Right lobe of liver (tissue), 6 donors: ENCODE measurements at regions not wholly inside any gene's neighbourhood (a gene's known extent, or its start where the extent isn't known, plus 50 kb on each side); places are given as distances from the start of the nearest gene placed in this dataset.

ENCODE experiments used
- ATAC-seq, 4 donors: fragments of 200-7000 bp; cut with Tn5 transposase; one replicate each; pipeline ENCODE4 v1.9.1; 2020; ENCODE audit warnings: mild to moderate bottlenecking in 4 of 4, moderate library complexity in 4 of 4
- DNase-seq, 3 donors: peaks; one replicate each; pipeline ENCODE4 v3.0.0-alpha.2; 2020
- H3K27ac ChIP-seq, 3 donors: fragments of 200-600 bp; one replicate each; pipeline ENCODE4 v1.8.0; 2022
- H3K27me3 ChIP-seq, 2 donors: fragments of 200-600 bp; one replicate each; pipeline ENCODE4 v1.8.0; 2022
- H3K36me3 ChIP-seq, 4 donors: fragments of 200-600 bp; sonication (generic) in 1 of 4; one replicate each; pipeline versions ENCODE4 v1.5.1 to v1.8.0; 2017 to 2022; ENCODE audit warnings: control low read depth in 1 of 4
- H3K4me1 ChIP-seq, 4 donors: fragments of 200-600 bp; sonication (generic) in 1 of 4; one replicate each; pipeline versions ENCODE4 v1.5.1 to v1.8.0; 2017 to 2022; ENCODE audit warnings: control low read depth in 1 of 4
- H3K4me3 ChIP-seq, 3 donors: fragments of 200-600 bp; one replicate each; pipeline ENCODE4 v1.8.0; 2022
- H3K9me3 ChIP-seq, 4 donors: fragments of 200-600 bp; sonication (generic) in 1 of 4; one replicate each; pipeline versions ENCODE4 v1.5.1 to v1.8.0; 2017 to 2022; ENCODE audit warnings: control low read depth in 1 of 4
- CTCF ChIP-seq, 4 donors: fragments of 200-600 bp in 3 of 4; fragments of 450-650 bp in 1 of 4; IDR thresholded peaks; one replicate each; pipeline versions ENCODE4 v1.5.1 to v1.8.0; 2016 to 2022; ENCODE audit warnings: antibody characterized with exemption in 4 of 4, mild to moderate bottlenecking in 2 of 4
- POLR2A ChIP-seq: fragments of 450-650 bp; IDR thresholded peaks from one replicate; pipeline ENCODE4 v1.6.1; 2017; ENCODE audit warnings: antibody characterized with exemption, mild to moderate bottlenecking
- WGBS: methylation state at CpG from one replicate; pipeline ENCODE4 v1.1.6; 2018; ENCODE audit warnings: low coverage, low lambda C conversion rate; ENCODE audit not compliant: insufficient coverage; ENCODE audit errors: missing lambda C conversion rate; 5-methylcytosine and 5-hydroxymethylcytosine counted together
- intact Hi-C, 2 donors: fragments of 100-400 bp; cut with DNase I; formaldehyde crosslinking; loops; one replicate each; pipeline versions ENCODE4 v1.11.2 to v1.14.1; 2022
- donor health status: DM: no; HTN: yes; CAD: no.
- donor health status: DM: no; HTN: no; CAD: no.
- donor health status: DM: no; HTN: no; CAD: no.
- donor health status: DM: no; HTN: yes; CAD: no.
- donor health status: DM: no; HTN: yes; CAD: no.

- intact Hi-C loops, result no loop called here
- no peaks in the 10 kb centered on the region for H3K36me3 ChIP-seq
- WGBS, result 50% methylated on average over 4 of the region's 4 CpGs
- TF ChIP-seq POLR2A, result no peak
- TF ChIP-seq CTCF (IDR thresholded peaks at IDR 0.05), result no peak
- DNase-seq (no peak), ATAC-seq (no peak)
- no peaks in the 10 kb centered on the region for H3K27me3 ChIP-seq
- H3K4me3 ChIP-seq, result no peak overlapping the region
- H3K27ac ChIP-seq, result no peak overlapping the region
- H3K4me1 ChIP-seq, result no peaks in the 10 kb centered on the region
- H3K9me3 ChIP-seq, result no peaks in the 10 kb centered on the region
Observed at GRCh38 chr5:40288800-40289485, 390.8 kb upstream of the PTGER4 start.

GRCh38 chr5:40284863-40285262 lies 394.9 kb upstream of the PTGER4 start:
- intact Hi-C loops, result no loop called here
- DNase-seq (no peak), ATAC-seq (no peak)
- no peak overlapping the region for H3K27ac ChIP-seq
- no peaks in the 10 kb centered on the region for H3K36me3 ChIP-seq
- 32% methylated on average over 3 of the region's 3 CpGs for WGBS
- H3K9me3 ChIP-seq, result no peaks in the 10 kb centered on the region
- H3K4me3 ChIP-seq, result no peak overlapping the region
- H3K4me1 ChIP-seq, result no peaks in the 10 kb centered on the region
- TF ChIP-seq CTCF (IDR thresholded peaks at IDR 0.05), result no peak
- TF ChIP-seq POLR2A, result no peak
- H3K27me3 ChIP-seq, result no peaks in the 10 kb centered on the region

- DNase-seq (no peak), ATAC-seq (no peak)
- Histone ChIP-seq H3K4me3 (no peak overlapping the region), H3K36me3 (no peaks in the 10 kb centered on the region), H3K9me3 (no peaks in the 10 kb centered on the region), H3K27me3 (no peaks in the 10 kb centered on the region), H3K27ac (no peak overlapping the region), H3K4me1 (no peaks in the 10 kb centered on the region)
- WGBS, result 54% methylated on average over 5 of the region's 5 CpGs
- TF ChIP-seq POLR2A (no peak), CTCF (IDR thresholded peaks at IDR 0.05) (no peak)
- intact Hi-C loops, result no loop called here
Observed at GRCh38 chr5:40278881-40279280, 400.8 kb upstream of the PTGER4 start.

GRCh38 chr5:40277161-40277906 lies 402.4 kb upstream of the PTGER4 start:
- TF ChIP-seq CTCF (IDR thresholded peaks at IDR 0.05), result no peak
- no peak for TF ChIP-seq POLR2A
- Histone ChIP-seq H3K27me3 (no peaks in the 10 kb centered on the region), H3K4me3 (no peak overlapping the region), H3K36me3 (no peaks in the 10 kb centered on the region), H3K4me1 (no peaks in the 10 kb centered on the region), H3K27ac (no peak overlapping the region), H3K9me3 (no peaks in the 10 kb centered on the region)
- 52% methylated on average over 4 of the region's 4 CpGs for WGBS
- DNase-seq (no peak), ATAC-seq (peak in 1 of 4 donors; percentile 49)
- intact Hi-C loops, result no loop called here
